ENCODE measurements at regions not wholly inside any gene's neighbourhood (a gene's known extent, or its start where the extent isn't known, plus 50 kb on each side); places are given as distances from the start of the nearest gene placed in this dataset.

- no peaks in the 10 kb centered on the region for H3K4me1 ChIP-seq (ENCODE audit: control insufficient read depth, insufficient read depth, low read length)
- H3K27ac ChIP-seq (ENCODE audit: low read length): no peak overlapping the region
- intact Hi-C loops (cut with micrococcal nuclease; ENCODE audit: unreplicated experiment) (no loop called here), in situ Hi-C loops (cut with HindIII; ENCODE audit: low pct_unique_long_range_greater_than_20kb, low sequenced_read_pairs) (no loop called here)
- CTCF ChIA-PET: no interaction called here
- ATAC-seq: no peak
- BruUV-seq (replicated peaks): no TSS peak
- TF ChIP-seq POLR2AphosphoS5 (IDR thresholded peaks at IDR 0.05; ENCODE audit: low read depth, low read length) (no peak), SIN3A (IDR thresholded peaks at IDR 0.05; ENCODE audit: borderline replicate concordance, insufficient read depth, low read depth, low read length) (no peak), REST (IDR thresholded peaks at IDR 0.05; ENCODE audit: insufficient read depth in 1 of 2, low read depth in 2 of 2, low read length in 1 of 2) (no peak), CTCF (IDR thresholded peaks at IDR 0.05) (no peak), TCF7L2 (IDR thresholded peaks at IDR 0.05; ENCODE audit: low read depth, low read length) (no peak)
- DNase-seq (ENCODE audit: low read depth, low spot score): no peak
- POLR2A ChIA-PET: no interaction called here
- no peaks in the 10 kb centered on the region for H3K27me3 ChIP-seq (ENCODE audit: control insufficient read depth, insufficient read depth, low read length)
- H3K36me3 ChIP-seq (ENCODE audit: control insufficient read depth, insufficient read depth, low read length): no peaks in the 10 kb centered on the region
- H3K9me3 ChIP-seq (ENCODE audit: control insufficient read depth, insufficient read depth, low read depth, low read length): no peaks in the 10 kb centered on the region
- no peak overlapping the region for H3K4me3 ChIP-seq (ENCODE audit: low read depth in 2 of 2, low read length in 2 of 2)
Measured at GRCh38 chr3:104526901-104527401, 839.8 kb upstream of the ALCAM start.

GRCh38 chr3:104530934-104531333 lies 835.8 kb upstream of the ALCAM start:
- no TSS peak for BruUV-seq (replicated peaks)
- H3K36me3 ChIP-seq (ENCODE audit: control insufficient read depth, insufficient read depth, low read length): no peaks in the 10 kb centered on the region
- ATAC-seq (no peak), DNase-seq (ENCODE audit: low read depth, low spot score) (no peak)
- no peaks in the 10 kb centered on the region for H3K27me3 ChIP-seq (ENCODE audit: control insufficient read depth, insufficient read depth, low read length)
- intact Hi-C loops (cut with micrococcal nuclease; ENCODE audit: unreplicated experiment): no loop called here
- TF ChIP-seq CTCF (IDR thresholded peaks at IDR 0.05) (no peak), REST (IDR thresholded peaks at IDR 0.05; ENCODE audit: insufficient read depth in 1 of 2, low read depth in 2 of 2, low read length in 1 of 2) (no peak), SIN3A (IDR thresholded peaks at IDR 0.05; ENCODE audit: borderline replicate concordance, insufficient read depth, low read depth, low read length) (no peak), POLR2AphosphoS5 (IDR thresholded peaks at IDR 0.05; ENCODE audit: low read depth, low read length) (no peak), TCF7L2 (IDR thresholded peaks at IDR 0.05; ENCODE audit: low read depth, low read length) (no peak)
- no peak overlapping the region for H3K4me3 ChIP-seq (ENCODE audit: low read depth in 2 of 2, low read length in 2 of 2)
- CTCF ChIA-PET: no interaction called here
- H3K9me3 ChIP-seq (ENCODE audit: control insufficient read depth, insufficient read depth, low read depth, low read length): no peaks in the 10 kb centered on the region
- in situ Hi-C loops (cut with HindIII; ENCODE audit: low pct_unique_long_range_greater_than_20kb, low sequenced_read_pairs): no loop called here
- no peaks in the 10 kb centered on the region for H3K4me1 ChIP-seq (ENCODE audit: control insufficient read depth, insufficient read depth, low read length)
- POLR2A ChIA-PET: no interaction called here
- H3K27ac ChIP-seq (ENCODE audit: low read length): no peak overlapping the region
